PC-3 (cell line): ENCODE measurements at regions not wholly inside any gene's neighbourhood (a gene's known extent, or its start where the extent isn't known, plus 50 kb on each side); places are given as distances from the start of the nearest gene placed in this dataset.

Source experiments
- ATAC-seq: fragments of 200-7000 bp; cut with Tn5 transposase; 2 replicates; pipeline ENCODE4 v1.9.1; 2020; ENCODE audit warnings: mild to moderate bottlenecking, moderate library complexity
- BruUV-seq: library from RNA; stranded (reverse); fragments of 400-500 nt; replicated peaks from 2 replicates; lab custom pipeline; 2021; lab: Mats Ljungman, UMichigan
- CTCF ChIA-PET: fragments of 300-600 bp; sonication (Branson Sonifier 250); formaldehyde crosslinking; loops from one replicate; lab custom pipeline; 2022; ENCODE audit warnings: antibody characterized with exemption; lab: Charles Lee
- POLR2A ChIA-PET: fragments of 300-600 bp; sonication (Branson Sonifier 250); formaldehyde crosslinking; loops from one replicate; lab custom pipeline; 2022; ENCODE audit warnings: antibody characterized with exemption; ENCODE audit not compliant: unreplicated experiment; lab: Charles Lee
- DNase-seq: peaks from one replicate; pipeline ENCODE4 v3.0.0-alpha.2; 2015
- H2AFZ ChIP-seq: fragments of 300-600 bp; sonication (generic); 2 replicates; pipeline ENCODE4 v1.6.0; 2016; ENCODE audit warnings: antibody characterized with exemption, low read length
- H3F3A ChIP-seq: fragments of 300-600 bp; sonication (generic); one replicate; pipeline ENCODE4 v1.6.0; 2017; ENCODE audit warnings: antibody characterized with exemption, low read length, control low read depth, mild to moderate bottlenecking; ENCODE audit not compliant: unreplicated experiment
- H3K27ac ChIP-seq: fragments of 300-600 bp; sonication (generic); 2 replicates; pipeline ENCODE4 v1.5.1; 2016; ENCODE audit warnings: mild to moderate bottlenecking, low read length
- H3K27me3 ChIP-seq: fragments of 300-600 bp; sonication (generic); 2 replicates; pipeline ENCODE4 v1.6.1; 2016; ENCODE audit warnings: low read length, mixed read lengths
- H3K36me3 ChIP-seq: fragments of 300-600 bp; sonication (generic); 2 replicates; pipeline ENCODE4 v1.6.1; 2016; ENCODE audit warnings: low read depth, mixed run types, low read length, mixed read lengths
- H3K4me1 ChIP-seq: fragments of 300-600 bp; sonication (generic); 2 replicates; pipeline ENCODE4 v1.5.1; 2016; ENCODE audit warnings: low read length; ENCODE audit not compliant: insufficient read depth
- H3K4me2 ChIP-seq: fragments of 300-600 bp; sonication (generic); 2 replicates; pipeline ENCODE4 v1.6.0; 2016; ENCODE audit warnings: low read length
- H3K4me3 ChIP-seq: fragments of 300-600 bp; sonication (generic); 2 replicates; pipeline ENCODE4 v1.5.1; 2016; ENCODE audit warnings: mild to moderate bottlenecking, low read length, mixed read lengths
- H3K79me2 ChIP-seq: fragments of 300-600 bp; sonication (generic); 2 replicates; pipeline ENCODE4 v1.6.1; 2017; ENCODE audit warnings: low read length, mixed read lengths
- H3K9ac ChIP-seq: fragments of 300-600 bp; sonication (generic); 2 replicates; pipeline ENCODE4 v1.6.0; 2016; ENCODE audit warnings: mild to moderate bottlenecking, low read length
- H3K9me2 ChIP-seq: fragments of 300-600 bp; sonication (generic); replicated peaks from 2 replicates; pipeline ENCODE4 v1.6.1; 2016; ENCODE audit warnings: mixed run types, low read length, mixed read lengths
- H3K9me3 ChIP-seq: fragments of 300-600 bp; sonication (generic); 2 replicates; pipeline ENCODE4 v1.6.1; 2016; ENCODE audit warnings: low read length, mixed read lengths
- H4K20me1 ChIP-seq: fragments of 300-600 bp; sonication (generic); 2 replicates; pipeline ENCODE4 v1.6.1; 2016; ENCODE audit warnings: low read length, mixed read lengths
- CTCF ChIP-seq: fragments of 300-600 bp; sonication (generic); conservative IDR thresholded peaks from 2 replicates; pipeline ENCODE4 v1.5.1; 2017; ENCODE audit warnings: antibody characterized with exemption, low read depth, mild to moderate bottlenecking, low read length
- EZH2 ChIP-seq: fragments of 300-600 bp; sonication (generic); IDR thresholded peaks from one replicate; pipeline ENCODE4 v1.6.1; 2017; ENCODE audit warnings: antibody characterized with exemption, mild to moderate bottlenecking, low read length; ENCODE audit not compliant: unreplicated experiment
- EZH2phosphoT487 ChIP-seq: fragments of 300-600 bp; sonication (generic); IDR thresholded peaks from 2 replicates; pipeline ENCODE4 v1.6.1; 2018; ENCODE audit warnings: mild to moderate bottlenecking, antibody characterized with exemption, low read length, borderline replicate concordance
- intact Hi-C: fragments of 100-400 bp; cut with micrococcal nuclease; formaldehyde crosslinking; loops from 2 replicates; pipeline ENCODE4 v1.9.0; 2023

- CTCF ChIA-PET: no interaction called here
- no peak overlapping the region for H3K4me3 ChIP-seq
Measured at GRCh38 chr22:44642096-44642644, 59.8 kb upstream of the PRR5 start.

GRCh38 chr22:44640618-44641155 lies 61.3 kb upstream of the PRR5 start:
- no peaks in the 10 kb centered on the region for H3K9me2 ChIP-seq
- H3K4me3 ChIP-seq: no peak overlapping the region
- no peak overlapping the region for H3K27ac ChIP-seq
- BruUV-seq: no TSS peak
- no peaks in the 10 kb centered on the region; the same call in 1 of the 2 replicates for H3K27me3 ChIP-seq
- H3K4me1 ChIP-seq: no peaks in the 10 kb centered on the region
- H3F3A ChIP-seq: no peaks in the 10 kb centered on the region
- no peak overlapping the region for H3K9ac ChIP-seq
- TF ChIP-seq EZH2phosphoT487: no peak
- no peak for TF ChIP-seq EZH2
- no peak for TF ChIP-seq CTCF
- DNase-seq (no peak), ATAC-seq (no peak)
- H4K20me1 ChIP-seq: no peaks in the 10 kb centered on the region
- no peak overlapping the region for H3K4me2 ChIP-seq
- H2AFZ ChIP-seq: no peak overlapping the region
- POLR2A ChIA-PET: no interaction called here
- no peaks in the 10 kb centered on the region for H3K36me3 ChIP-seq
- intact Hi-C loops: no loop called here
- H3K79me2 ChIP-seq: no peaks in the 10 kb centered on the region
- CTCF ChIA-PET: no interaction called here
- H3K9me3 ChIP-seq: no peaks in the 10 kb centered on the region

More at GRCh38 chr22:44642096-44642644, 59.8 kb upstream of the PRR5 start:
- Histone ChIP-seq H3K79me2 (no peaks in the 10 kb centered on the region), H2AFZ (no peak overlapping the region), H4K20me1 (no peaks in the 10 kb centered on the region), H3K36me3 (no peaks in the 10 kb centered on the region), H3K27me3 (no peaks in the 10 kb centered on the region; the same call in 1 of the 2 replicates), H3K9me2 (no peaks in the 10 kb centered on the region), H3K9ac (no peak overlapping the region), H3K4me1 (no peaks in the 10 kb centered on the region), H3F3A (no peaks in the 10 kb centered on the region), H3K27ac (no peak overlapping the region), H3K9me3 (no peaks in the 10 kb centered on the region), H3K4me2 (no peak overlapping the region)
- POLR2A ChIA-PET: no interaction called here
- BruUV-seq: no TSS peak
- ATAC-seq: no peak
- TF ChIP-seq CTCF: no peak
- TF ChIP-seq EZH2: no peak
- TF ChIP-seq EZH2phosphoT487: no peak
- intact Hi-C loops: no loop called here
- DNase-seq: no peak

GRCh38 chr22:44639891-44640617 lies 62.0 kb upstream of the PRR5 start:
- Histone ChIP-seq H3K27me3 (no peaks in the 10 kb centered on the region; the same call in 1 of the 2 replicates), H3K79me2 (no peaks in the 10 kb centered on the region), H3K4me2 (no peak overlapping the region), H3F3A (no peaks in the 10 kb centered on the region), H3K36me3 (no peaks in the 10 kb centered on the region), H3K9me2 (no peaks in the 10 kb centered on the region), H3K4me3 (no peak overlapping the region), H3K9ac (no peak overlapping the region), H2AFZ (no peak overlapping the region), H3K9me3 (no peaks in the 10 kb centered on the region), H3K4me1 (no peaks in the 10 kb centered on the region), H3K27ac (no peak overlapping the region), H4K20me1 (no peaks in the 10 kb centered on the region)
- no peak for ATAC-seq
- no peak for DNase-seq
- no peak for TF ChIP-seq EZH2phosphoT487
- TF ChIP-seq EZH2: no peak
- no peak for TF ChIP-seq CTCF
- ChIA-PET CTCF (no interaction called here), POLR2A (no interaction called here)
- intact Hi-C loops: no loop called here
- no TSS peak for BruUV-seq
